NCI-H510A (cell line): ENCODE measurements at regions not wholly inside any gene's neighbourhood (a gene's known extent, or its start where the extent isn't known, plus 50 kb on each side); places are given as distances from the start of the nearest gene placed in this dataset.

Experiments
- DNase-seq: peaks from one replicate; lab custom pipeline; 2025; lab: John Stamatoyannopoulos, UW

DNA sequence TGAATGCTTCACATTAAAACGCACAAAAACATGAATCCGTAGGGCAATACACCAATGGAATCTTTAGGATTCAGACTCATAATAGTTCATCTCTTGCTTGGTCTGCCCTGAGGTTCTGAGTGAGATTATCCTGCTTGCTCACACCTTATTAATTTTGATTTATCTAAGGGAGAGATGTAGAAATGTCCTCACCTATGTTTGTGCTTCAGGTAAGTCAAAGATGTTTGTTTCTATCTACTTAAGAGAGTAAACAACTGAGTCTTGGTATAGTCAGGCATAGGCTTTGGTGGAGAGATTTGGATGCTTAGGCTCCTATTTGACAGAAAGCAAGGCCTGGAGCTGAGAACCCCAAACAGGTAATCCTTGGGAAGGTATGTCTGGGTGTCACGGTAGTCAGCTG is 231.0 kb upstream of the TNP1 start:
- DNase-seq, result no peak

GRCh38 chr2:217090024-217090473 is 230.2 kb upstream of the TNP1 start:
- DNase-seq, result no peak

- no peak for DNase-seq
Observed at GRCh38 chr2:217086718-217087117, 226.9 kb upstream of the TNP1 start.

DNA sequence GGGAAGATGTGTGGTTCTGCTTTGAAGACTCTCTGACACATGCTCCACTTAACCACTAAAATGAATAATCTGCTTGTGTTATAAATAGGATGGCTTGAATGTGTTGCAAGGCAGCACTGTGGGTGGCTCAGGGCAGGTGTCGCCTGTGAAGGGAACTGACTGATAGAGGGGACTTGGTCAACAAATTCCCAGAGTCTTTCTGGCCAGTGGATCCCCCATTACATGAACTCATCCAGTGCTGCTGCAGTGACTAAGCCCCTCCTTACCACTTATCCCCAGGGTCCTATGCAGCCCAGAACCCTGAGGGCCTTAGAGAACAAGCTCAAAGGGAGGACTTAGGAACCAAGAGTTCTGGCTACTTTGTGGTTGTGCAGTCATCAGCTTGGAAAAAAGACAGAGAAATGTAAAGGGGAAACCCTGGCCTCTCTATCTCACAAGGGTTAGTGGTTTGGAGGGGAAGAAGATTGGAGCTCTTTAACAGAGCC is 226.2 kb upstream of the TNP1 start:
- DNase-seq, result no peak

- DNase-seq, result no peak
Observed at GRCh38 chr2:217085543-217085942, 225.7 kb upstream of the TNP1 start.

GRCh38 chr2:217081799-217082198 is 221.9 kb upstream of the TNP1 start:
- DNase-seq, result no peak

DNA sequence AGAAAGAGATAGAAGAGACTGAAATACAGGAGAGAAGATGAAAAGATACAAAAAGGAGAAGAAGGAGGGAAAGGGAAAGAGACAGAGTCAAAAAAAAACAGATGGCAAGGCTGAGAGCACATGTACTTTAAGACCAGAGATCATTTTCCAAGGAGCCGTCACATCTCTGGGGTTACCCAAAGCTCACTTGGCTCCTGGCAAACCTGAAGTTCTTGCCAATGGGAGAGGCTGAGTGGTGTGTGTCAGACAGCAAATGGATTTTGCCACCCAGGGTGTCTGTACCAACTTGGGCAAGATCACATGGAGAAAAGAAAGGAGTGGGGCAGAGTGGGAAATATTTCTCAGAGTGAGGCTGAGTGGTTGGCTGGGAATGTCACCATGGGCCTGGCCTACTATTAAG is 219.3 kb upstream of the TNP1 start:
- no peak for DNase-seq

DNA sequence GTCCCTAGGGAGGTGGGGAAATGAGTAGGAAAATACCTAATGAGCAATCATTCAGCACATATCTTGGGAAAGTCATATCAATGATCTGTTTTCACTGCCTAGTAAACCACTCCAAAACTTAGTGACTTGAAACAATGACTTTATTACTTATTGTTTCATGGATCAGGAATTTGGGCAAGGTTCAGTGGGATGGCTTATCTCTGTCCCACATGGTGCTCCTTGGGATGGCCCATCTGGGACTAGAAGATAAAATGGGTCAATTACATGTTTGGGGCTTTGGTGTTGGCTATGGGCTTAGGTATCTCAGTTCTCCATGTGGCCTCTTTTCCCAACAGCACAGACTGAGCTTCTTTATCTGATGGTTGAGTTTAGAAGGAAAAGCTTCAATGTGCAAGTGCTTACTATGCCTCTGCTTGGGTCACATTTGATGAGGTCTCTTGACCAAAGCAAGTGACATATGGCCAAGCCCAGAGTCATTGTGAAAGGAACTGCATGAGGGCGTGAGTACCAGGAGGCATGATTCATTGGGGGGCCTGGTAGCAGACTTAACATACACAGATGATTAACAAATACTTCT is 218.1 kb upstream of the TNP1 start:
- DNase-seq, result no peak

DNA sequence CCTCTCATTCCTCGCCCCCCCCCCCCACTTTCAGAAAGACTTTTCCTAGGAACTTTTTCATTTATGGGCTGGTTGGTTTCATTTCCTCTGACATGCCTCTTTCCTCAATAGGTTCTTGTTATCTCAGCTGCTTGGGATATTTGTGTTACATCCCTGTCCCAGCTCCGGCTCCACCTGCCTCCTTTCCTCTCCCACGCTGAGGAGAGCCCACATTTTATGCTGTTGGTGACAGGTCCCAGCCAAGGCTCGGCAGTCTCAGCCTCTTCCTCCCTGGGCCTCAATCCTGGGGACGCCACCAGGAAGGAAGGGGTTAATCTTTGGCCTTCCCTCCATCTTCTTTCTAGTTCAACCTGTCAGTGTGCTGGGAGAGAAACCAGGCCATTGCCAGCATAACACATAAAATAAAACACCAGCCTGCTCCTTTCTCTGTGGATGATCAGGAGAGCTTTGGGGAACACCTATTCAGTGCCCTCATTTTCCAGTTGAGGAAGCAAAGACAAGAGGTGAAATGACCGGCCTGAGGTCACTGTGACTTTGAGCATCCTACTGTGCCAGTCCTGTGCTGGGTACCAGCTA is 216.9 kb upstream of the TNP1 start:
- no peak for DNase-seq

DNA sequence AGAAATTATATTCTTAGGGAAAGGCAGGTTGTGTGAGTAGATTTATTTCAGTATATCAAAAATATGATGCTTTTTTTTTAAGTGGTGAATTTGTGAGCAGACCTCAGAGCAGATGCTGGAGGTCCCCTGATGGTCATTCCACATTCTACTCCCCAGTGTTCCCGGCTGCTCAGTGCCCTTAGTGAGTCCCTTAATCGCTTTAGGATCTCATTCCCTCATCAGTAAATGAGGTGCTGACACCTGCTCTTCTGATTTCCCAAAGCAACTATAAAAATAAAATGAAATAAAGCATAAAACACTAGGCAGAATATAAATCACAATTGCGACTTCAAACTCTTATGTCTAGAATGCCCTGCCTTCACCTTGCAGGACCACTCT is 216.2 kb upstream of the TNP1 start:
- DNase-seq, result no peak

GRCh38 chr2:217075268-217076057 is 215.6 kb upstream of the TNP1 start:
- DNase-seq, result no peak

GRCh38 chr2:217074576-217075255 is 214.9 kb upstream of the TNP1 start:
- no peak for DNase-seq

DNA sequence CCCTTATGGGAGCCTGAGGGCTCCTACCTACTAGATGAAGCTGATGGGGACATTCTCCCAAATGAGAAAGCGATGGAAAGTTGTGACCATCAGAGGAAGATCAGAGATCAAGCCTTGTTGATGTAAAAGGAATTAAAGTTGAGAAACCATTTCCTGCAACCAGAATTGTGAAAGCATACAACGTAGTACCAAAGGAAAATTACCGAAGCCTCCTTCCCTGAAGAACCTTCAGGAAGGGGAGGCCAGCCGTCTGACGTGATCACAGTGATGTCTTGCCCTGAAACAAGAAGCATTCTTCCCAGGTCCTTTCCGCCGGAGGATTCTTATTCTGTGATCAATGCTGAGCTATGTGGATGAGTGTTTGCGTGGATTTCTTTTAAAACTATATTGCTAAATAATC is 211.6 kb upstream of the TNP1 start:
- DNase-seq, result no peak

DNA sequence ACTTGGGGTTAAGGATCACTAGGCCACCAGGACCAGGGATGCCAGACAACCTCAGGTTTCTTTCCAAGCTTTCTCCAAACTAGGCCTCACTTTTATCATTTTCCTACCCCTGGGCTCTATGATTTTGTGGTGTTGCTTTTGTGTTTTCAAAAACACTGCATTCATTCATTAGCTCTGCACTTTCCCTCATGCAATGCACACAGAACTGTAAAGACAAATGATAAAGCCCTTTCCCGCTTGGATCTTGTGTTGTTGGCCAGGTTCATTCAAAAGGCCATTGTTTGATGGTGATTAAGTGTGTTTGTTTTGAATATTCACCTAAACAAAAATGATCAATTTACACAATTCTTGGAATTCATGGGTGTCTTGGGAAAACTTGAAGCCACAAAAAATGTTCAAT is 210.7 kb upstream of the TNP1 start:
- no peak for DNase-seq

- DNase-seq, result no peak
Observed at GRCh38 chr2:217070043-217070430, 210.2 kb upstream of the TNP1 start.

DNA sequence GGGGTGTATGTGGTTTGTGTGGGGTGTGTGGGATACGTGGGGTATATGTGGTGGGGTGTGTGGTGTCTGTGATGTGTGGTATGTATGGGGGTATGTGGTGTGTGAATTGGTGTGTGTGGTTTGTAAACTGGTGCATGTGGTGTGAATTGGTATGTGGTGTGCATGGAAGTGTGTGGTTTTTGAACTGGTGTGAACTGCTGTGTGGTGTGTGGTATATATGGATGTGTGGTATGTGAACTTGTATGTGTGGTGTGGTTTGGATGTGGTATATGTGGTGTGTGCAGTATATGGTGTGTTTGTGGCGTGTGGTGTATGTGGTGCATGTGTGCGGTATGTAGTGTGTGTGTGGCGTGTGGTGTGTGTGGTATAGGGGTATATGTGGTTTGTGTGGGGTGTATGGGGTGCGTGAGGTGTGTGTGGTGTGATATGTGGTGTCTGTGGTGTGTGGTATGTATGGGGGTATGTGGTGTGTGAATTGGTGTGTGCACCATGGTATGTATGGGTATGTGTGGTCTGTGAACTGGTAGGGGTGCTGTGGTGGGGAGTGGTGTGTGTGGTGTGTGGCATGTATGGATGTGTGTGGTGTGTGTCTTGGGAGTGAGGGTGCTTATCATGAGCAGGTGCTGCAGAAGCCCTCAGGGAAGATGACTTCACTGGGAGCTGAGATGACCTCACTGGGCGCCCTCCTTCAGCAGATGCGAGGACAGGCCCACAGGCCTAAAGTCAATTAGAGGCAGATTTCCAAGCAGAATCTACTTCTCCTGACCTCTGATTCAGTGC is 209.6 kb upstream of the TNP1 start:
- DNase-seq, result no peak

- DNase-seq, result no peak
Observed at GRCh38 chr2:217068677-217069250, 208.9 kb upstream of the TNP1 start.

- no peak for DNase-seq
Observed at GRCh38 chr2:217067787-217068186, 207.9 kb upstream of the TNP1 start.

DNA sequence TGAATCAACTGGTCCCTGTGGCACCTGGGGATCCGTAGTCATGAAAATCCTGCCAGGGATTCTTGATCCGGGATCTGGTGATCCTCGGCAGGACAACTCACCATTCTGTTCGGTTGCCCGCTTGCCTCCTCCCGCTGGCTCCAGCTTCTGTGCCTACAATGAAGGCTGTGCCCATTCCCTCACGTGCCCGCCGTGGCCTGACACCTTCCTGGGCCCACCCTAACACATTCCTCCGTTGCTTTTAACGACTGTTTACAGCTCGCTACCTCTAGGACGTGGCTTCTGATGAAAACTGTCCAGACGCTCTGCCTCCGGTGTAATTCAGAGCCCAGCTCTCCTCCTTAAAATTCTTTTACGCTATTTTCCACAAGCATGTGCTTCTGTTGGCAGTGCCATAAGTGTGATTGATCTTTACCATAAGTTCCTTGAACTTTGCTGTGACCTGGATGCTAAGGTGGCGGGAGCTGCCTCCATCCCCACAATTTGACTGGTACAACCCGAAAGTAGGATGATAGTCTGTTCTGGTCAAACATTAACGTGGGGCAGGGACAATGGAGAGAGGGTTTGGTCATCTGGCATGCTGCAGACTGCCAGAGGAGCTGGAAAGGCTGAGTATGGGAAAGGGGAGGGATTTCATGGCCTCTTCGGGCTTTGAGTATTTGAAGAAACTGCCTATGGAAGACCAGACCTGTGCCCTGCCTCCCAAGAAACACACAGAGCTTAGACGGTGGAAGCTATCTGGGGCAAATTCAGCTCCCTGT is 206.8 kb upstream of the TNP1 start:
- DNase-seq, result no peak

DNA sequence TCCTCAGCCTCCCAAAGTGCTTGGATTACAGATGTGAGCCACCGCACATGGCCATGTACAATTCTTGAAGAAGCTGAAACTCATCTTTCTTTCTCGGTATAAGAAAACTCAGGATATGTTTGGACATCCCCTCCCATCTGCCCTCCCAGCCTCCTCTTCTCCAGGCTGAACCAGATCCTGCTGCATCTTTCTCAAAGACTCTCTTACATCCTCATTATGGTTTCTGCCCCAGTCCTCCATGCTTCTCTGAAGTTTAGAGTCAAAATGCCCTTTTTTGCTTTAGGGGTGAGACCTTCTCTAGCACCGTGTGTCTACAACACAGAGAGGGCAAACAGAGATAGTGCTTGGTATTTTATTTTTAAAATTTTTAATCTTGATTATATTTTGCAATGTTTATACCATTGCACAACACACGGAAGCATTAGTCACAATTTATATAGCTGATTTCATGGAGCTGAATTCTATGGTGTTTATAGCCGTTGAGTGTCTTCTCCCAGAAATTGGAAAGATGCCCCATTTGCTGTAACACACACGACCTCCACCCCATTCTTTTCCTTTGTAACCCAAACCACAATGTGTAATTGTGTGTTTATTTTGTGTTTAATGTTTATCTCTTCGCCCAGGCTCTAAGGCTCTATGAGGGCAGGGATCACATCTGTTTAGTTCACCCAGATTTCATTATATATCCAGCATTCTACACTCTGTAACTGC is 206.0 kb upstream of the TNP1 start:
- no peak for DNase-seq

DNA sequence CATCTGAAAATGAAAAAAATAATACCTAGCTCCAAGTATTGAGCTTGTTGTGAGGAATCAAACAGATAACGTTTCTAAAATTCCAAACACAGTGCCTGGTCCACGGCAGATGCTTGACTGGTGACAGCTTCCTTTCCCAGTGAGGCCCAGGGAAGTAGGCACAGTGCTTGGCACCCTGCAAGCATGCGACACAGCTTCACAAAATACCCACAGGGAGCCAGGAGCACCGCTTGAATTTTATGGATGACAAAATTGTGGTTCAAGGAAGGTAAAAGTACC is 205.1 kb upstream of the TNP1 start:
- no peak for DNase-seq
